ENCODE measurements at regions not wholly inside any gene's neighbourhood (a gene's known extent, or its start where the extent isn't known, plus 50 kb on each side); places are given as distances from the start of the nearest gene placed in this dataset.

DNA sequence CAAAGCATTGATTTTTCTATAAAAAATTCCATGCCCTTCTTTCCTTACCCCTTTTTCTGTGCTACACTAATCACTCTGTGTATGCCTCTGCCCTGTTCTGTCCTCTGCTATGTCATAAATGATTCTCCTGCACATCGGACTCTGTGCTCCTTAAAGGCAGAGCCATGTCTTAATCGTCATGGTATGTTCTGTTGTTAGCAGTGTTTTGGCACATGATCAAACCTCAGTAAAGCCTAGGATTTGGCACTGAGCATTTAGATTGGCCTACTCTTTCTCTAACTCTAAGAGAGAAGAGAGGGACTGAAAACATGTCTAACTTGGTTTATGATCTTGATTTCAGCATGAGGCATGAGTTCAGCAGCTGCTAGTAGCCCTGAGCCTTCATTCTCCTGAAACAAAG lies 266.9 kb downstream of the AASDHPPT start:
- no peak for TF ChIP-seq POLR2A (IDR thresholded peaks at IDR 0.05)
- TF ChIP-seq, protein P1, sequence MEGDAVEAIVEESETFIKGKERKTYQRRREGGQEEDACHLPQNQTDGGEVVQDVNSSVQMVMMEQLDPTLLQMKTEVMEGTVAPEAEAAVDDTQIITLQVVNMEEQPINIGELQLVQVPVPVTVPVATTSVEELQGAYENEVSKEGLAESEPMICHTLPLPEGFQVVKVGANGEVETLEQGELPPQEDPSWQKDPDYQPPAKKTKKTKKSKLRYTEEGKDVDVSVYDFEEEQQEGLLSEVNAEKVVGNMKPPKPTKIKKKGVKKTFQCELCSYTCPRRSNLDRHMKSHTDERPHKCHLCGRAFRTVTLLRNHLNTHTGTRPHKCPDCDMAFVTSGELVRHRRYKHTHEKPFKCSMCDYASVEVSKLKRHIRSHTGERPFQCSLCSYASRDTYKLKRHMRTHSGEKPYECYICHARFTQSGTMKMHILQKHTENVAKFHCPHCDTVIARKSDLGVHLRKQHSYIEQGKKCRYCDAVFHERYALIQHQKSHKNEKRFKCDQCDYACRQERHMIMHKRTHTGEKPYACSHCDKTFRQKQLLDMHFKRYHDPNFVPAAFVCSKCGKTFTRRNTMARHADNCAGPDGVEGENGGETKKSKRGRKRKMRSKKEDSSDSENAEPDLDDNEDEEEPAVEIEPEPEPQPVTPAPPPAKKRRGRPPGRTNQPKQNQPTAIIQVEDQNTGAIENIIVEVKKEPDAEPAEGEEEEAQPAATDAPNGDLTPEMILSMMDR (IDR thresholded peaks at IDR 0.05) = no peak

Data from adrenal gland (tissue), 5 donors.